ENCODE measurements at regions not wholly inside any gene's neighbourhood (a gene's known extent, or its start where the extent isn't known, plus 50 kb on each side); places are given as distances from the start of the nearest gene placed in this dataset.

DNA sequence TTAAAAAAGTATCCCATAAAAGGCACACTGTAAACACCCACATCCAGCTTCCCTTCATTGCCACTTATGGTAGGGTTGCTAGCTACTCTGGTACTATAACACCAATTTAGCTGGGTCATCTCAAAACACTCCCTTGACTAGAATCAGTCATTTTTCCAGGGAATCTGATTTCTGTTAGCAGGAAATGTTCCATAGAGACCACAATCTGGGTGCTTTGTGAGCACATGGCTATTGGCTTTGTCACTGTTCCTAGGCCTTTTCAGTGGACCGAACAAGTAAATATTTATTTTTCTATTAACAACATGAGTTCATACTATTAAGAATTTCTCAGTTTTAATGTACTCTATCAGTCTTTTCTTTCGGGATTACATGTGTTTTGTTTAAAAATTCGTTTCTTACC lies 404.7 kb upstream of the GNPDA2 start:
- Histone ChIP-seq H3K9me3 (ENCODE audit: control insufficient read depth, insufficient read depth, low read length) (no peaks in the 10 kb centered on the region), H3F3A (ENCODE audit: control insufficient read depth, insufficient read depth) (no peaks in the 10 kb centered on the region), H3K27me3 (ENCODE audit: control insufficient read depth, low read length) (no peaks in the 10 kb centered on the region), H3K27ac (ENCODE audit: low read depth, low read length) (no peak overlapping the region), H3K9me2 (replicated peaks; ENCODE audit: control insufficient read depth, low read length) (no peaks in the 10 kb centered on the region), H3K4me2 (ENCODE audit: low read length) (no peak overlapping the region), H3K4me1 (ENCODE audit: control insufficient read depth, low read length) (no peaks in the 10 kb centered on the region), H3K4me3 (ENCODE audit: low read length) (no peak overlapping the region), H4K20me1 (ENCODE audit: control insufficient read depth, insufficient read depth, low read depth, low read length) (no peaks in the 10 kb centered on the region), H3K79me2 (ENCODE audit: control insufficient read depth, low read length) (no peaks in the 10 kb centered on the region), H3K36me3 (ENCODE audit: control insufficient read depth, low read length) (no peaks in the 10 kb centered on the region)
- TF ChIP-seq, protein P1, sequence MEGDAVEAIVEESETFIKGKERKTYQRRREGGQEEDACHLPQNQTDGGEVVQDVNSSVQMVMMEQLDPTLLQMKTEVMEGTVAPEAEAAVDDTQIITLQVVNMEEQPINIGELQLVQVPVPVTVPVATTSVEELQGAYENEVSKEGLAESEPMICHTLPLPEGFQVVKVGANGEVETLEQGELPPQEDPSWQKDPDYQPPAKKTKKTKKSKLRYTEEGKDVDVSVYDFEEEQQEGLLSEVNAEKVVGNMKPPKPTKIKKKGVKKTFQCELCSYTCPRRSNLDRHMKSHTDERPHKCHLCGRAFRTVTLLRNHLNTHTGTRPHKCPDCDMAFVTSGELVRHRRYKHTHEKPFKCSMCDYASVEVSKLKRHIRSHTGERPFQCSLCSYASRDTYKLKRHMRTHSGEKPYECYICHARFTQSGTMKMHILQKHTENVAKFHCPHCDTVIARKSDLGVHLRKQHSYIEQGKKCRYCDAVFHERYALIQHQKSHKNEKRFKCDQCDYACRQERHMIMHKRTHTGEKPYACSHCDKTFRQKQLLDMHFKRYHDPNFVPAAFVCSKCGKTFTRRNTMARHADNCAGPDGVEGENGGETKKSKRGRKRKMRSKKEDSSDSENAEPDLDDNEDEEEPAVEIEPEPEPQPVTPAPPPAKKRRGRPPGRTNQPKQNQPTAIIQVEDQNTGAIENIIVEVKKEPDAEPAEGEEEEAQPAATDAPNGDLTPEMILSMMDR (IDR thresholded peaks at IDR 0.05; ENCODE audit: low read depth, low read length, poor library complexity, severe bottlenecking): no peak
- TF ChIP-seq EZH2phosphoT487 (IDR thresholded peaks at IDR 0.05; ENCODE audit: borderline replicate concordance, low read length): no peak

DNA sequence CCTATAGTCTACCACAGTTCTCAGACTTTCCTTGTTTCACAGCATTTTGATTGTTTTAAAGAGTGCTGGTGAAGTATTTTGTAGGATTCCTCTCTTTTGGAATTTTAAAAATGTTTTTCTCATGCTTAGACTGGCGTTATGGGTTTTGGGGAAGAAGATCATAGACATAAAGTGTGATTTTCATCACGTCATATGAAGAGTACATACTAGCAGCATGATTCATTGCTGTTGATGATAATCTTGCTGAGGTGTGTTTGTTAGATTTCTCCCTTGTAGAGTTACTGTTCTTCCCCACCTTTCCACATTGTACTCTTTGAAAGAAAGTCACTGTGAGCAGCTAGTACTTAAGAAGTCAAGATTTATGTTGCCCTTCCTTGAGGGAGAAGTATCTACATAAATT lies 396.1 kb upstream of the GNPDA2 start:
- no peaks in the 10 kb centered on the region for H3K9me2 ChIP-seq (replicated peaks; ENCODE audit: control insufficient read depth, low read length)
- H3K9me3 ChIP-seq (ENCODE audit: control insufficient read depth, insufficient read depth, low read length): no peaks in the 10 kb centered on the region; the same call in 1 of the 2 replicates
- no peak overlapping the region for H3K27ac ChIP-seq (ENCODE audit: low read depth, low read length)
- no peaks in the 10 kb centered on the region for H3K4me1 ChIP-seq (ENCODE audit: control insufficient read depth, low read length)
- no peaks in the 10 kb centered on the region for H4K20me1 ChIP-seq (ENCODE audit: control insufficient read depth, insufficient read depth, low read depth, low read length)
- no peak for TF ChIP-seq EZH2phosphoT487 (IDR thresholded peaks at IDR 0.05; ENCODE audit: borderline replicate concordance, low read length)
- TF ChIP-seq, protein P1 (IDR thresholded peaks at IDR 0.05; ENCODE audit: low read depth, low read length, poor library complexity, severe bottlenecking): no peak
- no peak overlapping the region for H3K4me3 ChIP-seq (ENCODE audit: low read length)
- no peaks in the 10 kb centered on the region for H3K79me2 ChIP-seq (ENCODE audit: control insufficient read depth, low read length)
- no peaks in the 10 kb centered on the region for H3K27me3 ChIP-seq (ENCODE audit: control insufficient read depth, low read length)
- H3K36me3 ChIP-seq (ENCODE audit: control insufficient read depth, low read length): no peaks in the 10 kb centered on the region
- no peak overlapping the region for H3K4me2 ChIP-seq (ENCODE audit: low read length)
- H3F3A ChIP-seq (ENCODE audit: control insufficient read depth, insufficient read depth): no peaks in the 10 kb centered on the region

DNA sequence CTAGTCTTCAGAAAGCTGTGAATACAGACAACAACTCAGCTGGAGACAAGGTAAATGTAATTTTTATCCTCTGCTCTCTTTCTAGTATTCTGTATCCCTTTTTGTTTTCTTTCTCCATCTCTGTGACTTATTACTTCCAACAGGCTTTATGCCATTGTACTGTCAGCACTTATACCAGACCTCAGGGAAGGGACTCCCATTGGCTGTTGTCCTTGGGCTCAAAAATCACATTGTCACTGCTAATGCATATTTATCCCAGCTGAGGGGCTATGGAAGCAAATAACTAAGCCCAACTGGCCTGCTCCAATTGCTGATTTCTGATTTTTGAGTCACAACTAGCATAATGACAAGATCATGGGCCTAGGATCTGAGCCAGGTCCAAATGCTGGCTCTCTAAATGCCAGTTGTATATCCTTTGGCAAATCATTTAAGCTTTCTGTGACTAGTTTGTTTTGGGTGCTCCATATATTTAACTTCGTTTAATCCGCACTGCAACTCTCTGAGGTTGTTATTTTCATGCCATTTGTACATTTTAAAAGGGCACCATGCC lies 395.1 kb upstream of the GNPDA2 start:
- Histone ChIP-seq H3K9me2 (replicated peaks; ENCODE audit: control insufficient read depth, low read length) (no peaks in the 10 kb centered on the region), H3K27ac (ENCODE audit: low read depth, low read length) (no peak overlapping the region), H3F3A (ENCODE audit: control insufficient read depth, insufficient read depth) (no peaks in the 10 kb centered on the region), H3K4me1 (ENCODE audit: control insufficient read depth, low read length) (no peaks in the 10 kb centered on the region), H3K4me3 (ENCODE audit: low read length) (no peak overlapping the region), H3K36me3 (ENCODE audit: control insufficient read depth, low read length) (no peaks in the 10 kb centered on the region), H3K9me3 (ENCODE audit: control insufficient read depth, insufficient read depth, low read length) (no peaks in the 10 kb centered on the region; the same call in 1 of the 2 replicates), H3K4me2 (ENCODE audit: low read length) (no peak overlapping the region), H3K79me2 (ENCODE audit: control insufficient read depth, low read length) (no peaks in the 10 kb centered on the region), H4K20me1 (ENCODE audit: control insufficient read depth, insufficient read depth, low read depth, low read length) (no peaks in the 10 kb centered on the region), H3K27me3 (ENCODE audit: control insufficient read depth, low read length) (no peaks in the 10 kb centered on the region)
- TF ChIP-seq EZH2phosphoT487 (IDR thresholded peaks at IDR 0.05; ENCODE audit: borderline replicate concordance, low read length): no peak
- TF ChIP-seq, protein P1 (IDR thresholded peaks at IDR 0.05; ENCODE audit: low read depth, low read length, poor library complexity, severe bottlenecking): no peak

Measured in DOHH2 (cell line).